B cell (primary cell): ENCODE measurements at regions not wholly inside any gene's neighbourhood (a gene's known extent, or its start where the extent isn't known, plus 50 kb on each side); places are given as distances from the start of the nearest gene placed in this dataset.

Experiments used
- ATAC-seq: fragments of 200-7000 bp; cut with Tn5 transposase; one replicate; pipeline ENCODE4 v1.10.0; 2021; ENCODE audit warnings: low read depth, mild to moderate bottlenecking, moderate number of reproducible peaks, moderate library complexity
- CTCF ChIA-PET: fragments of 350-600 bp; sonication (Branson Sonifier 250); formaldehyde crosslinking; loops from one replicate; lab custom pipeline; 2021; ENCODE audit warnings: antibody characterized with exemption, inconsistent platforms; lab: Charles Lee
- POLR2A ChIA-PET: fragments of 350-600 bp; sonication (Branson Sonifier 250); formaldehyde crosslinking; loops from one replicate; lab custom pipeline; 2021; ENCODE audit warnings: antibody characterized with exemption; lab: Charles Lee
- DNase-seq: peaks from one replicate; pipeline ENCODE4 v3.0.0; 2013
- H2AFZ ChIP-seq: 2 replicates; pipeline ENCODE4 v1.6.1; 2012; ENCODE audit warnings: mild to moderate bottlenecking, low read depth, low read length; ENCODE audit not compliant: insufficient read depth, poor library complexity, severe bottlenecking
- H3K27ac ChIP-seq, 2 donors: 1 replicate in 1 of 2; 2 replicates in 1 of 2; pipeline ENCODE4 v1.5.1; 2012 to 2013; ENCODE audit warnings: low read length in 2 of 2, mild to moderate bottlenecking in 2 of 2, moderate library complexity in 1 of 2
- H3K27me3 ChIP-seq, 4 experiments: fragments of 200-600 bp in 1 of 4; sonication (generic) in 1 of 4; replicated peaks in 1 of 4; 1 replicate in 2 of 4; 2 replicates in 2 of 4; pipeline versions ENCODE4 v1.6.1 to v1.7.0; 2013 to 2016; ENCODE audit warnings: low read length in 3 of 4, mild to moderate bottlenecking in 2 of 4, mixed read lengths in 1 of 4, moderate library complexity in 1 of 4; ENCODE audit not compliant: insufficient read depth in 4 of 4, control insufficient read depth in 3 of 4; ENCODE audit errors: control extremely low read depth in 1 of 4
- H3K36me3 ChIP-seq, 2 experiments: replicated peaks in 1 of 2; 1 replicate in 1 of 2; 2 replicates in 1 of 2; pipeline versions ENCODE4 v1.6.1 to v1.7.1; 2013; ENCODE audit warnings: low read length in 1 of 2; ENCODE audit not compliant: insufficient read depth in 2 of 2, control insufficient read depth in 1 of 2; ENCODE audit errors: control extremely low read depth in 1 of 2, extremely low read depth in 1 of 2
- H3K4me1 ChIP-seq, 2 donors: fragments of 200-600 bp in 1 of 2; sonication (generic) in 1 of 2; 1 replicate in 1 of 2; 2 replicates in 1 of 2; pipeline versions ENCODE4 v1.5.1 to v1.6.1; 2013 to 2017; ENCODE audit warnings: low read length in 2 of 2; ENCODE audit not compliant: control insufficient read depth in 2 of 2, insufficient read depth in 2 of 2
- H3K4me2 ChIP-seq: replicated peaks from 2 replicates; pipeline ENCODE3; 2012; ENCODE audit warnings: mild to moderate bottlenecking, low read depth, low read length; ENCODE audit not compliant: poor library complexity, severe bottlenecking
- H3K4me3 ChIP-seq, 5 experiments: fragments of 200-600 bp in 1 of 5; sonication (generic) in 1 of 5; 1 replicate in 3 of 5; 2 replicates in 2 of 5; pipeline versions ENCODE4 v1.5.1 to v1.7.0; 2011 to 2016; ENCODE audit warnings: low read length in 4 of 5, mild to moderate bottlenecking in 4 of 5, low read depth in 2 of 5, control low read depth in 1 of 5, moderate library complexity in 1 of 5; ENCODE audit not compliant: insufficient read depth in 1 of 5; ENCODE audit errors: control extremely low read depth in 1 of 5, extremely low read depth in 1 of 5
- H3K79me2 ChIP-seq: fragments of 200-600 bp; sonication (generic); one replicate; pipeline ENCODE4 v1.6.0; 2016; ENCODE audit warnings: low read length; ENCODE audit not compliant: control insufficient read depth, insufficient read depth
- H3K9ac ChIP-seq: fragments of 200-600 bp; sonication (generic); 2 replicates; pipeline ENCODE4 v1.6.1; 2017; ENCODE audit warnings: mild to moderate bottlenecking, low read length, moderate library complexity
- H3K9me3 ChIP-seq, 3 donors: one replicate each; pipeline versions ENCODE4 v1.6.1 to v1.7.1; 2013; ENCODE audit warnings: low read length in 2 of 3; ENCODE audit not compliant: control insufficient read depth in 2 of 3, insufficient read depth in 1 of 3; ENCODE audit errors: control extremely low read depth in 1 of 3
- H4K20me1 ChIP-seq: 2 replicates; pipeline ENCODE4 v1.6.0; 2012; ENCODE audit warnings: mild to moderate bottlenecking, low read length; ENCODE audit not compliant: insufficient read depth, control insufficient read depth, poor library complexity, severe bottlenecking
- H3K27ac Mint-ChIP-seq: one replicate; pipeline ENCODE4 v1.8.0; 2021; ENCODE audit warnings: mixed read lengths
- H3K27me3 Mint-ChIP-seq: one replicate; pipeline ENCODE4 v1.8.0; 2021; ENCODE audit warnings: mixed read lengths
- H3K4me1 Mint-ChIP-seq: one replicate; pipeline ENCODE4 v1.8.0; 2021; ENCODE audit warnings: mixed read lengths
- H3K4me3 Mint-ChIP-seq: one replicate; pipeline ENCODE4 v1.8.0; 2021; ENCODE audit warnings: mixed read lengths
- H3K9me3 Mint-ChIP-seq: one replicate; pipeline ENCODE4 v1.8.0; 2022; ENCODE audit warnings: mixed read lengths; ENCODE audit not compliant: insufficient read depth
- EZH2 ChIP-seq: IDR thresholded peaks from 2 replicates; pipeline ENCODE4 v1.6.1; 2012; ENCODE audit warnings: borderline replicate concordance, low read depth, mild to moderate bottlenecking, moderate library complexity, low read length; ENCODE audit not compliant: insufficient read depth, poor library complexity, severe bottlenecking
- WGBS: methylation state at CpG from one replicate; pipeline ENCODE4 v1.1.5; 2013; ENCODE audit warnings: missing lambda C conversion rate; ENCODE audit not compliant: insufficient coverage; 5-methylcytosine and 5-hydroxymethylcytosine counted together
- intact Hi-C: fragments of 100-400 bp; cut with micrococcal nuclease; formaldehyde crosslinking; loops from one replicate; pipeline ENCODE4 v1.10.0; 2022
- TF ChIP-seq, protein P1 (sequence below): fragments of 200-600 bp; IDR thresholded peaks from one replicate; pipeline ENCODE4 v1.8.0; 2022; ENCODE audit warnings: antibody characterized with exemption, mild to moderate bottlenecking

DNA sequence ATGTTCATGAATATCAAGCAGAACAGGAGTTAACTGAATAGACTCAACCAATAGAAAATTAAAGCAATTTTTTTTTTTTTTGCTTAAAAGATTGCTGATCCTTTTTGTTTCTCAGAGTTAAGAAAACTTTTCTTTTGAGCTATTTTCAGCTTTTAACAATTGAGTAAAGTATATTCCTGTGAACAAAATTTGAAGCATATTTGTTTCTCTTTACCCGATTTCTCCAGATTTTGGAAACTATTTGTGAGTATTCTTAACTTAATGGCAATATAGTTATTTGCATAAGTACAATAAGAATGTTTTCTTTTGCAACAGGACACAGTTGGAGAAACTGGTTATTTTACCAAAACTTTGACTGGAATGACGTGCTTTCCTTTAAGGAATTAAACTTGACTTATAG lies 53.4 kb upstream of the C15orf39 start:
- peaks cover 3 to 49% (median 34%) of the 10 kb centered on the region in 3 donors for H3K9me3 ChIP-seq
- H3K27ac ChIP-seq = no peak overlapping the region
- Mint-ChIP-seq H3K27me3 (no peaks in the 10 kb centered on the region), H3K4me1 (peaks cover 3% of the 10 kb centered on the region), H3K9me3 (peaks cover 5% of the 10 kb centered on the region), H3K27ac (no peak overlapping the region), H3K4me3 (no peak overlapping the region)
- ChIA-PET CTCF (no interaction called here), POLR2A (no interaction called here)
- ATAC-seq = no peak
- peaks cover 0 to 3% (median 0%) of the 10 kb centered on the region in 4 experiments for H3K27me3 ChIP-seq
- no peak overlapping the region for H2AFZ ChIP-seq
- H4K20me1 ChIP-seq = no peaks in the 10 kb centered on the region
- TF ChIP-seq, protein P1, sequence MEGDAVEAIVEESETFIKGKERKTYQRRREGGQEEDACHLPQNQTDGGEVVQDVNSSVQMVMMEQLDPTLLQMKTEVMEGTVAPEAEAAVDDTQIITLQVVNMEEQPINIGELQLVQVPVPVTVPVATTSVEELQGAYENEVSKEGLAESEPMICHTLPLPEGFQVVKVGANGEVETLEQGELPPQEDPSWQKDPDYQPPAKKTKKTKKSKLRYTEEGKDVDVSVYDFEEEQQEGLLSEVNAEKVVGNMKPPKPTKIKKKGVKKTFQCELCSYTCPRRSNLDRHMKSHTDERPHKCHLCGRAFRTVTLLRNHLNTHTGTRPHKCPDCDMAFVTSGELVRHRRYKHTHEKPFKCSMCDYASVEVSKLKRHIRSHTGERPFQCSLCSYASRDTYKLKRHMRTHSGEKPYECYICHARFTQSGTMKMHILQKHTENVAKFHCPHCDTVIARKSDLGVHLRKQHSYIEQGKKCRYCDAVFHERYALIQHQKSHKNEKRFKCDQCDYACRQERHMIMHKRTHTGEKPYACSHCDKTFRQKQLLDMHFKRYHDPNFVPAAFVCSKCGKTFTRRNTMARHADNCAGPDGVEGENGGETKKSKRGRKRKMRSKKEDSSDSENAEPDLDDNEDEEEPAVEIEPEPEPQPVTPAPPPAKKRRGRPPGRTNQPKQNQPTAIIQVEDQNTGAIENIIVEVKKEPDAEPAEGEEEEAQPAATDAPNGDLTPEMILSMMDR = no peak
- no peak for TF ChIP-seq EZH2
- no peaks in the 10 kb centered on the region for H3K36me3 ChIP-seq
- intact Hi-C loops = no loop called here
- DNase-seq = no peak
- H3K4me3 ChIP-seq = no peak overlapping the region
- H3K4me2 ChIP-seq = no peak overlapping the region
- no peaks in the 10 kb centered on the region for H3K79me2 ChIP-seq
- no peak overlapping the region for H3K9ac ChIP-seq
- peaks cover under 1 to 2% of the 10 kb centered on the region in 2 donors for H3K4me1 ChIP-seq
- no CpG with 5 or more reads among the region's 2 CpGs for WGBS

DNA sequence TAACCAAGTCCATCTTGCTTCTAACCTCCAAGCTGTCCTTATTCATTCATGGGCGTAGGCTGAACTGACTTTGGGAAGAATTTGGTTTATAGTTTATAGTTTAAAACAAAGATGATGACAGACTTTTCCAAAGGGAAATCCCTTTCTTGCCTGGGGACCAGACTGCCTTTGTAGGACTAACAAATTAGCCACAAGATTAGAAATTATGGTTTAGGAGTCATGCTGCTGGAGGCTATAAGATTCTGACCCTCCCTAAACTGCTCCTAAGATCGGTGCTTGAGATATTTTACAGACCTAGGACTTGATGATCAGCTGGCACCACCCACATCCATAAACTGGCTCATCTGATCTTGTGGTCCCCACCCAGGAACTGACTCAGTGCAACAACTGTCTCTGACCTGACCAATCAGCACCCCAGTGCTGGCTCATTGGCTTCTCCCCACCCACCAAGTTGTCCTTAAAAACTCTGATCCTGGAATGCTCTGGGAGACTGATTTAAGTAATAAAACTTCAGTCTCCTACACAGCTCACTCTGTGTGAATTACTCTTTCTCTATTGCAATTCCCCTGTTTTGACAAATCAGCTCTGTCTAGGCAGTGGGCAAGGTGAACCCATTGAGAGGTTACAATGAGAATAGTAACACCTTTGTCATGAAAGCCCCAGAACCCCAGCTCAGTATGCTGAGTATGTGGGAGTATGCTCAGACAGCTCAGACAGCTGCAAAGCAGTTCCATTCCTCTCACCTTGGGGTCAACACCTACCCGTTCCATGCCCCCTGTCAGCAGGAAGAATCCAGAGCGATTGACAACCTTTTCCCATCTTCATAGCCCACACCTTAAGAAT lies 51.6 kb upstream of the C15orf39 start:
- H3K27me3 Mint-ChIP-seq = no peaks in the 10 kb centered on the region
- WGBS = 83% methylated on average over 1 of the region's 4 CpGs

More for the DNA sequence above, 51.6 kb upstream of the C15orf39 start:
- no peak overlapping the region for H3K27ac Mint-ChIP-seq
- no peak overlapping the region for H3K4me2 ChIP-seq
- peaks cover 9% of the 10 kb centered on the region for H3K4me1 Mint-ChIP-seq
- peaks cover 0 to 9% (median 0%) of the 10 kb centered on the region in 4 experiments for H3K27me3 ChIP-seq
- no peak overlapping the region for H2AFZ ChIP-seq
- TF ChIP-seq, protein P1 = no peak
- no peak for TF ChIP-seq EZH2
- DNase-seq = no peak
- intact Hi-C loops = no loop called here
- H3K4me1 ChIP-seq = peaks cover 9 to 11% of the 10 kb centered on the region in 2 donors
- no peak overlapping the region for H3K27ac ChIP-seq
- H4K20me1 ChIP-seq = no peaks in the 10 kb centered on the region
- H3K9ac ChIP-seq = no peak overlapping the region
- no peaks in the 10 kb centered on the region for H3K79me2 ChIP-seq
- ChIA-PET CTCF (interaction anchor here (2.5 kb wide), 1 partner anchor 107 kb away, joined by 8 read pairs; no protein-coding TSS in a partner anchor), POLR2A (no interaction called here)
- H3K4me3 ChIP-seq = no peak overlapping the region
- no peak for ATAC-seq
- H3K9me3 Mint-ChIP-seq = peaks cover 2% of the 10 kb centered on the region
- no peaks in the 10 kb centered on the region for H3K36me3 ChIP-seq
- peaks cover 3 to 31% (median 16%) of the 10 kb centered on the region in 3 donors for H3K9me3 ChIP-seq
- no peak overlapping the region for H3K4me3 Mint-ChIP-seq
